WERI-Rb-1 (cell line): ENCODE measurements at regions not wholly inside any gene's neighbourhood (a gene's known extent, or its start where the extent isn't known, plus 50 kb on each side); places are given as distances from the start of the nearest gene placed in this dataset.

Experiments used
- DNase-seq: peaks from one replicate; pipeline ENCODE4 v3.0.0-alpha.2; 2020
- H3K27ac ChIP-seq: fragments of 250-450 bp; sonication (Bioruptor Pico); 2 replicates; pipeline ENCODE4 v1.5.1; 2020; ENCODE audit warnings: mild to moderate bottlenecking, moderate library complexity
- H3K27me3 ChIP-seq: fragments of 250-450 bp; sonication (Bioruptor Pico); 2 replicates; pipeline ENCODE4 v1.5.1; 2021; ENCODE audit warnings: mild to moderate bottlenecking, low read depth, moderate library complexity; ENCODE audit not compliant: insufficient read depth, severe bottlenecking
- H3K36me3 ChIP-seq: fragments of 250-450 bp; sonication (Bioruptor Pico); 2 replicates; pipeline ENCODE4 v1.5.1; 2020; ENCODE audit warnings: mild to moderate bottlenecking, moderate library complexity
- H3K4me3 ChIP-seq: 2 replicates; pipeline ENCODE4 v1.5.1; 2011; ENCODE audit warnings: low read depth, mild to moderate bottlenecking, control low read depth, low read length
- H3K9me3 ChIP-seq: fragments of 250-450 bp; sonication (Bioruptor Pico); 2 replicates; pipeline ENCODE4 v1.5.1; 2021; ENCODE audit warnings: mild to moderate bottlenecking, moderate library complexity; ENCODE audit not compliant: severe bottlenecking
- TF ChIP-seq, protein P1 (sequence below): IDR thresholded peaks from 2 replicates; pipeline ENCODE4 v1.5.1; 2011; ENCODE audit warnings: low read depth, mild to moderate bottlenecking, control low read depth, inconsistent platforms, low read length

GRCh38 chr16:80442779-80443178 is 98.0 kb upstream of the DYNLRB2 start:
- no peak overlapping the region for H3K27ac ChIP-seq
- DNase-seq: no peak
- no peaks in the 10 kb centered on the region for H3K36me3 ChIP-seq
- H3K27me3 ChIP-seq: no peaks in the 10 kb centered on the region
- H3K9me3 ChIP-seq: no peaks in the 10 kb centered on the region
- no peak overlapping the region for H3K4me3 ChIP-seq
- TF ChIP-seq, protein P1, sequence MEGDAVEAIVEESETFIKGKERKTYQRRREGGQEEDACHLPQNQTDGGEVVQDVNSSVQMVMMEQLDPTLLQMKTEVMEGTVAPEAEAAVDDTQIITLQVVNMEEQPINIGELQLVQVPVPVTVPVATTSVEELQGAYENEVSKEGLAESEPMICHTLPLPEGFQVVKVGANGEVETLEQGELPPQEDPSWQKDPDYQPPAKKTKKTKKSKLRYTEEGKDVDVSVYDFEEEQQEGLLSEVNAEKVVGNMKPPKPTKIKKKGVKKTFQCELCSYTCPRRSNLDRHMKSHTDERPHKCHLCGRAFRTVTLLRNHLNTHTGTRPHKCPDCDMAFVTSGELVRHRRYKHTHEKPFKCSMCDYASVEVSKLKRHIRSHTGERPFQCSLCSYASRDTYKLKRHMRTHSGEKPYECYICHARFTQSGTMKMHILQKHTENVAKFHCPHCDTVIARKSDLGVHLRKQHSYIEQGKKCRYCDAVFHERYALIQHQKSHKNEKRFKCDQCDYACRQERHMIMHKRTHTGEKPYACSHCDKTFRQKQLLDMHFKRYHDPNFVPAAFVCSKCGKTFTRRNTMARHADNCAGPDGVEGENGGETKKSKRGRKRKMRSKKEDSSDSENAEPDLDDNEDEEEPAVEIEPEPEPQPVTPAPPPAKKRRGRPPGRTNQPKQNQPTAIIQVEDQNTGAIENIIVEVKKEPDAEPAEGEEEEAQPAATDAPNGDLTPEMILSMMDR: no peak

DNA sequence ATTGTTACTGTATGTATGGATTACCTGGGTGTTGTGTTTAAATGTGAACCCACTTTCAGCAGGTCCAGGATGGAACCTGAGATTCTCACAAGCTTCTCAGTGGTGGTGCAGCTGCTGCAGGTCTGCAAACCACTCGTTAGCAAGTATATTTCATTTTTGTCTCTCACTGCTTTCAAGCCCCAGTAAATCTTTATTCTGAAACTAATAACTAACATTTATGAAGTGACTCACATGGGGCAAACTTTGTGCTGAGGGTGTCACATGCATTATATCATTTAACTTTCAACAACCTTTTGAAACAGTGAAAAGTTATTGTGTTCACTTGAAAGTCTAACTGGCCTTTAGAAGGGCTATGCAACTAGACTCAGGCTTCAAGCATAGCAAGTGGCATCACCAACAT is 98.9 kb upstream of the DYNLRB2 start:
- H3K27ac ChIP-seq: no peak overlapping the region
- no peak overlapping the region for H3K4me3 ChIP-seq
- TF ChIP-seq, protein P1: no peak
- no peak for DNase-seq
- no peaks in the 10 kb centered on the region for H3K9me3 ChIP-seq
- H3K36me3 ChIP-seq: no peaks in the 10 kb centered on the region
- H3K27me3 ChIP-seq: no peaks in the 10 kb centered on the region

DNA sequence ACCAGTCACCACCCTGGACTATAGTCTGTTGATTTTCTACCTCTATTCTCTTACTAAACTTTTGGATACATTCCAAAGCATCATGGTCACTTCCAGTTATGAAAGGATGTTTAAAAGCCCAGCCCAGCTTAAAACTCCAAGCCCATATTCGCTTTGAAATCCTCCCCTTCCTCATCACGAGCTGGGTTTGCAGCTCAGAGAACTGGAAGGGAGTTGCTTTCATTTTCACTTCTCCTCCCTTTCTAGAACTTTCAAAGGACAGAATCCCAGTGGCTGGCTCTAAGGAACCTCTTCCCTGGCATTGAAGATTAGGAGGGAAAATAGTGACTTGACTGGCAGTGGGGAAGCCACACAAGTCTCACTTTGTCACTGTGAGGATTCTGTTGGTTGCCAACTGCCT is 100.1 kb upstream of the DYNLRB2 start:
- H3K4me3 ChIP-seq: no peak overlapping the region
- no peak for DNase-seq
- H3K36me3 ChIP-seq: no peaks in the 10 kb centered on the region
- H3K9me3 ChIP-seq: no peaks in the 10 kb centered on the region
- TF ChIP-seq, protein P1: no peak
- H3K27ac ChIP-seq: no peak overlapping the region
- no peaks in the 10 kb centered on the region for H3K27me3 ChIP-seq

DNA sequence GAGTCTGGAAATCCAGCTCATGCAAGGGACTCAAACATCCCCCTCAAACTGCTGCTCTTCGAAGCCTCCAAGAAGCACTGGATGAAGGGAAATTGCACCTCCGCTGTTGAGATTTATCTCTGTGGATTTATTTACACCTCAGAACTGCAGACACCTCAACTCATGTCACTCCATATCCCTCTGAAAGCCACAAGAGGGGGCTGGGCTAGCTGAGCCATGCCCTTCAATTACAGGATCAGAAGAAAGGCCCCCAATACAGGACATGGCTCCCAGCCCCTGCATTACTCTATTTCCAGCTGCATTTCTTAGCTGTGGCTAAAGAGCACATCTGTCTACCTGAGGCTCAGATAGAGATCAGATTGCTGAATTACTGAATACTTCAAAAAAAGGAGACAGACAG is 103.1 kb upstream of the DYNLRB2 start:
- Histone ChIP-seq H3K27ac (no peak overlapping the region), H3K27me3 (no peaks in the 10 kb centered on the region), H3K4me3 (no peak overlapping the region), H3K36me3 (no peaks in the 10 kb centered on the region), H3K9me3 (no peaks in the 10 kb centered on the region)
- DNase-seq: no peak
- TF ChIP-seq, protein P1: no peak

DNA sequence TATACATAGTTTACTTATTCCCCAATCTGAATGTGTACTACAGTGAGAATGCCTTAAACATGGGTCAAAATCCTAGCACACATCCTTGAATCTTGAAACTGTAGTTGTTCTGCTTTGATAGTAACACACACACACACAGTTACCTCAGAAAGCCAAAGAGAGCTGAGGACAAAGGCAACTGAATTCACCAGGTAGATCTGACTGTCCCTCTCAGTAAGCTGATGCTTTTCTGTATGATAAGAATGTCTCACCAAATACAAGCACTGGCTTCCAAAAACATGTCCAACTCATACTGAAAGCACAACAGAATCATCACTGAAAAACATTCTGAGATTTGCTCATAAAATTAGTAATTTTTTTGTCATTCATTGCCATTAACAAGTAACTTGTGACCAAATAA is 104.3 kb upstream of the DYNLRB2 start:
- Histone ChIP-seq H3K36me3 (no peaks in the 10 kb centered on the region), H3K4me3 (no peak overlapping the region), H3K27ac (no peak overlapping the region), H3K9me3 (no peaks in the 10 kb centered on the region), H3K27me3 (no peaks in the 10 kb centered on the region)
- no peak for DNase-seq
- TF ChIP-seq, protein P1: no peak

GRCh38 chr16:80433623-80434022 is 107.2 kb upstream of the DYNLRB2 start:
- Histone ChIP-seq H3K27ac (no peak overlapping the region), H3K4me3 (no peak overlapping the region), H3K27me3 (no peaks in the 10 kb centered on the region), H3K36me3 (no peaks in the 10 kb centered on the region), H3K9me3 (no peaks in the 10 kb centered on the region)
- no peak for DNase-seq
- TF ChIP-seq, protein P1: no peak
